ENCODE measurements at regions not wholly inside any gene's neighbourhood (a gene's known extent, or its start where the extent isn't known, plus 50 kb on each side); places are given as distances from the start of the nearest gene placed in this dataset.

GRCh38 chr11:71109586-71109985, 142.8 kb downstream of the SHANK2 start:
- H3K4me1 Mint-ChIP-seq: peaks cover 6% of the 10 kb centered on the region
- no peak overlapping the region for H3K4me3 Mint-ChIP-seq
- no peak for DNase-seq (ENCODE audit: low spot score in 2 of 2)
- H3K27ac Mint-ChIP-seq: no peak overlapping the region
- H3K9me3 Mint-ChIP-seq: no peaks in the 10 kb centered on the region
- no peak for ATAC-seq
- H3K36me3 Mint-ChIP-seq: no peaks in the 10 kb centered on the region

GRCh38 chr11:71109186-71109585, 143.2 kb downstream of the SHANK2 start:
- DNase-seq (ENCODE audit: low spot score in 2 of 2): no peak
- no peaks in the 10 kb centered on the region for H3K9me3 Mint-ChIP-seq
- H3K4me3 Mint-ChIP-seq: no peak overlapping the region
- no peaks in the 10 kb centered on the region for H3K36me3 Mint-ChIP-seq
- H3K4me1 Mint-ChIP-seq: peaks cover 3% of the 10 kb centered on the region
- no peak overlapping the region for H3K27ac Mint-ChIP-seq
- ATAC-seq: peak; percentile 11

GRCh38 chr11:71108013-71108865, 144.1 kb downstream of the SHANK2 start:
- Mint-ChIP-seq H3K4me1 (no peaks in the 10 kb centered on the region), H3K27ac (no peak overlapping the region), H3K9me3 (no peaks in the 10 kb centered on the region), H3K36me3 (no peaks in the 10 kb centered on the region), H3K4me3 (no peak overlapping the region)
- no peak for ATAC-seq
- no peak for DNase-seq (ENCODE audit: low spot score in 2 of 2)

- Mint-ChIP-seq H3K4me1 (no peaks in the 10 kb centered on the region), H3K36me3 (no peaks in the 10 kb centered on the region), H3K27ac (no peak overlapping the region), H3K4me3 (no peak overlapping the region), H3K9me3 (no peaks in the 10 kb centered on the region)
- DNase-seq (ENCODE audit: low spot score in 2 of 2) (no peak), ATAC-seq (no peak)
These were observed 145.7 kb downstream of the SHANK2 start for GRCh38 chr11:71106671-71107070.

DNA sequence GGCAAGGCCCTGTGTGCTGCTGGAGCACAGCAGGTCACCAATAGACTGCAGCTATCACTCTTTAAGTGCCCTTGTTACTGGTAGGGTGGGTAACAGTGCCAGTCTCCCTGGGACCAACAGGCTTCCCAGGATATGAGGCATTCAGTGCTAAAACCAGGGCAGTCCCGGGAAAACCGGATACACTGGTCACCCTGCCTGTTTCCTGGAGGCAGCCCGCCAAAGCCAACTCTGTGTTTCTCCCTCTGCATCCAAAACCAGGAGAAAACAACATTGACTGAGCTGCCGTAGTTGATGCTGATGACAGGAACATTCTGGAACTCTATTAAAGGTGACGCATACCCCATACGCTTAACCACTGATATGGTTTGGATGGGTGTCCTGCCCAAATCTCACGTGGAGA, 149.1 kb downstream of the SHANK2 start:
- no peak for DNase-seq (ENCODE audit: low spot score in 2 of 2)
- no peaks in the 10 kb centered on the region for H3K9me3 Mint-ChIP-seq
- no peaks in the 10 kb centered on the region for H3K4me1 Mint-ChIP-seq
- H3K36me3 Mint-ChIP-seq: no peaks in the 10 kb centered on the region
- ATAC-seq: no peak
- H3K27ac Mint-ChIP-seq: no peak overlapping the region
- no peak overlapping the region for H3K4me3 Mint-ChIP-seq

- Mint-ChIP-seq H3K36me3 (no peaks in the 10 kb centered on the region), H3K4me3 (no peak overlapping the region), H3K4me1 (no peaks in the 10 kb centered on the region), H3K9me3 (no peaks in the 10 kb centered on the region), H3K27ac (no peak overlapping the region)
- DNase-seq (ENCODE audit: low spot score in 2 of 2): no peak
- no peak for ATAC-seq
These were observed 150.0 kb downstream of the SHANK2 start for GRCh38 chr11:71102251-71102995.

DNA sequence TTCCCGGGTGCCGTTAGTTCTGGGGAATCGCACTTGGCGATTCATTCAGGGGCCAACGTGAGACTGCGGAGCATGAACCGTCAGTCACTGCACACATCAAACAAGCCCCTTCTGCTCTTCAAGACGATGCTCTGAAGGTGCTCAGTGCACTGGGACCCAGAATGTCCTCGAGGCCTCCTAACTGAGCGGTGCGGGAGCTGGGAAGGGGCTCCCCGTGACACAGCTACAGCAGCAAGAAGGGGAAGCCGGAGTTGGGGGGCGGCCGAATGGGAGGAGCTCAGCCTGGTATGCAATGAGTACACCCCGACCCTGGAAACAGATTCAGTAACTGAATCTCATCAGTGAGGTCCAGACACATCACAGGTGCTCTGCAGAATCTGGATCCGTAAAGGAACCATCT, 150.8 kb downstream of the SHANK2 start:
- no peak overlapping the region for H3K27ac Mint-ChIP-seq
- no peaks in the 10 kb centered on the region for H3K36me3 Mint-ChIP-seq
- no peaks in the 10 kb centered on the region for H3K4me1 Mint-ChIP-seq
- ATAC-seq (no peak), DNase-seq (ENCODE audit: low spot score in 2 of 2) (no peak)
- H3K4me3 Mint-ChIP-seq: no peak overlapping the region
- H3K9me3 Mint-ChIP-seq: no peaks in the 10 kb centered on the region

- Mint-ChIP-seq H3K36me3 (no peaks in the 10 kb centered on the region), H3K4me1 (no peaks in the 10 kb centered on the region), H3K4me3 (no peak overlapping the region), H3K27ac (no peak overlapping the region), H3K9me3 (no peaks in the 10 kb centered on the region)
- DNase-seq (ENCODE audit: low spot score in 2 of 2): no peak
- no peak for ATAC-seq
These were observed 151.3 kb downstream of the SHANK2 start for GRCh38 chr11:71101046-71101445.

DNA sequence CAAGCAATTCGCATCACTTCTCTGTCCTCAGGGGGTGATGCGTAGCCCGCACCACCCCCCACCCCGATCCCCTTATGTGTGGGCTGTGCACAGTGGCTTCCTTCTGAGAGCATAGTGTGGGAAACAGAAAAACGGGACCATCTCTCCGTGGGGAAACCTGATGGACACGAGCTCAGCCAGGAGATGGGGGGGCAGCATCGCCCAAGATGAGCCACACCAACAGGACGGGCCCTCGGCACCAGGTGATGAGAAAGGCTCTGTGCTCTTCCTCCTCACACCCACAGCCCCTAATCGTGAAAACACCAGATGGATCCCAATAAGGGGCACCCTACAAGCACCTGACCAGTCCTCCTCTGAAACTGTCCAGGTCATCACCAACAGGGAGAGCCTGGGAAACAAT, 153.6 kb downstream of the SHANK2 start:
- Mint-ChIP-seq H3K4me3 (no peak overlapping the region), H3K4me1 (no peaks in the 10 kb centered on the region), H3K36me3 (no peaks in the 10 kb centered on the region), H3K9me3 (no peaks in the 10 kb centered on the region), H3K27ac (no peak overlapping the region)
- ATAC-seq (no peak), DNase-seq (ENCODE audit: low spot score in 2 of 2) (no peak)

GRCh38 chr11:71097506-71098240, 154.7 kb downstream of the SHANK2 start:
- Mint-ChIP-seq H3K9me3 (no peaks in the 10 kb centered on the region), H3K4me3 (no peak overlapping the region), H3K36me3 (no peaks in the 10 kb centered on the region), H3K4me1 (no peaks in the 10 kb centered on the region), H3K27ac (no peak overlapping the region)
- DNase-seq (ENCODE audit: low spot score in 2 of 2): no peak
- no peak for ATAC-seq

GRCh38 chr11:71096751-71097388, 155.5 kb downstream of the SHANK2 start:
- ATAC-seq: no peak
- H3K36me3 Mint-ChIP-seq: no peaks in the 10 kb centered on the region
- no peak for DNase-seq (ENCODE audit: low spot score in 2 of 2)
- H3K4me3 Mint-ChIP-seq: no peak overlapping the region
- no peaks in the 10 kb centered on the region for H3K4me1 Mint-ChIP-seq
- H3K27ac Mint-ChIP-seq: no peak overlapping the region
- H3K9me3 Mint-ChIP-seq: no peaks in the 10 kb centered on the region

DNA sequence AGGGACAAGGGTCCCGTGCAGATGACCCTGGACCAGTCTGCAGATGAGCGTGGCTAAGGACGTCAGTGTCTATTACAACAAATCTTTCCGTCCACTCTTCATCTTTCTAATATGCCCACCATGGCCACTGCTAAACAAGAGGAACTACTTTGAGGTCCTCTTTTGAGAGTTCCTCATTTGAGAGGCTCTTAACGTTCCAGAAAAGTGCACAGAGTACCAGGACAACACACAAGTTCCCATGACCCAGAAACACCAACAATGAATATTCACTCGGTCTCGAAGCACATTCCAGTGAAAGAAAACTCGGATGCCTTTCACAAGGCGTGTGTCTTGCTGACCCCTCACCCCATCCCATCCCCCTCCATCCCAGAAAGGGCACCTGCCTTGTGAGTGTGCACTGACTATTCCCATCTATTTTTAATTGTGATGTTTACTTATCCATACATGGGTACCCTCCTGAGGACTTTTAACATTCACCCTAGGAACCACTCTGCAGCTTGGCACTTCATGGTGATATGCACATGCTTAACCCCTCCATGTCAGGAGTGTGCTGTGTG, 157.0 kb downstream of the SHANK2 start:
- Mint-ChIP-seq H3K9me3 (no peaks in the 10 kb centered on the region), H3K4me1 (no peaks in the 10 kb centered on the region), H3K27ac (no peak overlapping the region), H3K36me3 (no peaks in the 10 kb centered on the region), H3K4me3 (no peak overlapping the region)
- ATAC-seq (no peak), DNase-seq (ENCODE audit: low spot score in 2 of 2) (no peak)

DNA sequence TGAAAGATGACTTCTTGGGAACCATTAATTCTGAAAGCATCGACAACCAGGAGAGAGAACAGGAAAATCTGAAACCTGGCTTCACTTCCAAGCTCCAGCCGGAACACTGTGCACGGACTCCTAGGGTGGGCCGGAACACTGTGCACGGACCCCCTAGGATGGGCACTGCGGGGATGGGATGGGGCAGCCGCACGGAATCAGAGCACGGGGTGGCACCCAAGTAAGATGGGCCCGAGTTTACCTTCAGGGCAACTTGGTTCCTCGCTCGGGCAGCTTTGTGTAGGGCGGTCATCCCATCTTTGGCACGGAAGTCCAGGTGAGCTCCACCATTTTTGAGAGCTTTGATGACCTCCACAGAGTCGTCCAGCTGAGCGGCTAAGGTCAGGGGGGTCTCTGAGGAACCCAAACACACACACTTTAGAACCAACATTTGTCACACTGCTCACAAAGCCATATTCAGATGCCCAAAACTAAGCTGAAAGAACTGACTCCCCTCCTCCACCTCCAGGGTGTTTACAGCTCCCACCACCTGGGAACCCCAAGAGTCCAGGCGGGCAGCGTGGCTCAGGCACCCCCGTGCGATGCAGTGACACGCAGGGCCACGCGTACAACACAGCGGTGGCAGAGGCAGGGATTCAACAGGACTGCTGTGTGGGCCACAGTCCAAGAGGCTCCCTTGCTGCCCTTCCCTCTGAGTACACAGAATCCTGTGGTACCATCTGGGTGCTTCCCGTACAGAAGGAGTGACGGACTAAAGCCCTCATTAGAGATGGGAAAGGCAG, 157.9 kb downstream of the SHANK2 start:
- H3K36me3 Mint-ChIP-seq: no peaks in the 10 kb centered on the region
- ATAC-seq (no peak), DNase-seq (ENCODE audit: low spot score in 2 of 2) (no peak)

DNA sequence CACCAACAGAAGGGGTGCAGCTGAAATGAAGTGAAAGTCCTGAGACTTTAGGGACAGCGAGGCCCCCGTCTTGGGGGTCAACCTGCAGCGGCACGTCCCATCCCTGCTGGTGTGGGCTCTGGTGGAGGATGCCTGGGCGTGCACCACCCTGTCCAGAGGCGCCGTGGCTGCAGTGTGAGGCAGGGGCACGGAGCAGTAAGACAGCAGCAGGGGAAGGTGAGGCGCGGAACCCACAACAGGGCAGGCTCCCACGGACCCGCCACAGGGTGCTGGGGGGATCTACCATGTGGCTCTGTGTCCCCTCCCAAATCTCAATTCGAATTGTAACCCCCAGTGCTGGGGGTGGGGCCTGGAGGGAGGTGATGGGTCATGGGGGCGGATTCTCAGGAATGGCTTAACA, 158.6 kb downstream of the SHANK2 start:
- H3K27ac Mint-ChIP-seq: no peak overlapping the region
- H3K4me3 Mint-ChIP-seq: no peak overlapping the region
- no peak for ATAC-seq
- no peak for DNase-seq (ENCODE audit: low spot score in 2 of 2)
- H3K36me3 Mint-ChIP-seq: no peaks in the 10 kb centered on the region
- H3K4me1 Mint-ChIP-seq: no peaks in the 10 kb centered on the region
- H3K9me3 Mint-ChIP-seq: no peaks in the 10 kb centered on the region

More for the DNA sequence above, 157.9 kb downstream of the SHANK2 start:
- Mint-ChIP-seq H3K4me1 (no peaks in the 10 kb centered on the region), H3K9me3 (no peaks in the 10 kb centered on the region), H3K4me3 (no peak overlapping the region), H3K27ac (no peak overlapping the region)

Measured in stimulated activated effector memory CD8-positive, alpha-beta T cell treated with anti-CD3 and anti-CD28 coated beads, Interleukin-12 subunit alpha, Interleukin-12 subunit beta, amount 100 ng/mL, for 72 hours (primary cell).